GM12878 (cell line): ENCODE measurements at regions not wholly inside any gene's neighbourhood (a gene's known extent, or its start where the extent isn't known, plus 50 kb on each side); places are given as distances from the start of the nearest gene placed in this dataset.

ENCODE experiments used
- ATAC-seq: fragments of 200-7000 bp; cut with Tn5 transposase; 3 replicates; pipeline ENCODE4 v1.9.1; 2020; ENCODE audit warnings: mild to moderate bottlenecking, moderate library complexity
- BruUV-seq: library from RNA; stranded (reverse); fragments of 400-500 nt; replicated peaks from 2 replicates; lab custom pipeline; 2021; lab: Mats Ljungman, UMichigan
- CTCF ChIA-PET: fragments of 300-600 bp; sonication (Branson Sonifier 250); formaldehyde crosslinking; extraction: SDS; loops from one replicate; lab custom pipeline; 2021; ENCODE audit warnings: inconsistent platforms; lab: Yijun Ruan, JAX
- POLR2A ChIA-PET: fragments of 350-600 bp; formaldehyde crosslinking; extraction: SDS; loops from one replicate; lab custom pipeline; 2021; ENCODE audit warnings: inconsistent platforms; lab: Charles Lee
- RAD21 ChIA-PET: fragments of 300-600 bp; sonication (Branson Sonifier 250); formaldehyde crosslinking; loops from one replicate; lab custom pipeline; 2023; ENCODE audit warnings: antibody characterized with exemption; ENCODE audit not compliant: unreplicated experiment; lab: Charles Lee
- SMC1A ChIA-PET: fragments of 300-600 bp; sonication (Branson Sonifier 250); formaldehyde crosslinking; loops from one replicate; lab custom pipeline; 2023; ENCODE audit not compliant: unreplicated experiment, uncharacterized antibody; lab: Charles Lee
- DNase-seq: peaks from one replicate; pipeline ENCODE4 v3.0.0-alpha.2; 2011; ENCODE audit warnings: low read depth, low spot score
- FAIRE-seq: peaks from 3 replicates; lab custom pipeline; 2011; peaks lifted over from hg19 to GRCh38; lab: Jason Lieb, UNC
- H2AFZ ChIP-seq: 2 replicates; pipeline ENCODE4 v1.6.0; 2011; ENCODE audit warnings: low read depth, low read length, control low read depth; ENCODE audit not compliant: control insufficient read depth
- H3K27ac ChIP-seq: 2 replicates; pipeline ENCODE4 v1.5.1; 2011; ENCODE audit warnings: control low read depth; ENCODE audit not compliant: control insufficient read depth, insufficient read depth
- H3K27me3 ChIP-seq, 2 experiments: replicated peaks in 1 of 2; 2 replicates each; pipeline versions ENCODE4 v1.6.0 to v1.6.1; 2011; ENCODE audit warnings: low read length in 1 of 2; ENCODE audit not compliant: control insufficient read depth in 2 of 2, insufficient read depth in 2 of 2
- H3K36me3 ChIP-seq, 2 experiments: 2 replicates each; pipeline ENCODE4 v1.5.1; 2011; ENCODE audit warnings: low read length in 1 of 2; ENCODE audit not compliant: control insufficient read depth in 2 of 2, insufficient read depth in 2 of 2
- H3K4me1 ChIP-seq: 2 replicates; pipeline ENCODE4 v1.6.1; 2011; ENCODE audit warnings: mild to moderate bottlenecking, low read length, moderate library complexity, mixed read lengths; ENCODE audit not compliant: control insufficient read depth, insufficient read depth
- H3K4me2 ChIP-seq: 2 replicates; pipeline ENCODE4 v1.6.0; 2011; ENCODE audit warnings: control low read depth; ENCODE audit not compliant: control insufficient read depth, insufficient read depth
- H3K4me3 ChIP-seq: fragments of 200-600 bp; sonication (generic); 2 replicates; pipeline ENCODE4 v1.5.1; 2016
- H3K79me2 ChIP-seq: 2 replicates; pipeline ENCODE4 v1.6.0; 2011; ENCODE audit warnings: low read length; ENCODE audit not compliant: control insufficient read depth, insufficient read depth
- H3K9ac ChIP-seq: 2 replicates; pipeline ENCODE4 v1.8.0; 2011; ENCODE audit warnings: low read length, control low read depth, mixed read lengths; ENCODE audit not compliant: control insufficient read depth, insufficient read depth
- H3K9me3 ChIP-seq: replicated peaks from 3 replicates; pipeline ENCODE4 v1.5.1; 2011; ENCODE audit warnings: mild to moderate bottlenecking, low read length; ENCODE audit not compliant: control insufficient read depth, insufficient read depth
- H4K20me1 ChIP-seq: 2 replicates; pipeline ENCODE4 v1.6.0; 2011; ENCODE audit not compliant: control insufficient read depth, insufficient read depth
- FOXK2 ChIP-seq: fragments of 450-650 bp; IDR thresholded peaks from 2 replicates; pipeline ENCODE4 v1.6.1; 2017; ENCODE audit warnings: mild to moderate bottlenecking, moderate library complexity
- MEF2B ChIP-seq: fragments of 450-650 bp; IDR thresholded peaks from 2 replicates; pipeline ENCODE4 v1.6.1; 2018; ENCODE audit warnings: mild to moderate bottlenecking, moderate library complexity; ENCODE audit not compliant: partially characterized antibody, poor library complexity, severe bottlenecking
- MYC ChIP-seq: IDR thresholded peaks from 2 replicates; pipeline ENCODE4 v1.6.1; 2011; ENCODE audit warnings: mild to moderate bottlenecking, low read length, moderate library complexity, inconsistent platforms; ENCODE audit not compliant: insufficient read depth, insufficient replicate concordance, insufficient read length, severe bottlenecking
- RCOR1 ChIP-seq: conservative IDR thresholded peaks from 2 replicates; pipeline ENCODE4 v1.6.1; 2012; ENCODE audit warnings: low read depth, low read length, improper control_type of control experiment
- RUNX3 ChIP-seq: IDR thresholded peaks from 2 replicates; pipeline ENCODE4 v1.6.1; 2012; ENCODE audit warnings: low read length, inconsistent platforms
- SIX5 ChIP-seq: IDR thresholded peaks from 2 replicates; pipeline ENCODE4 v1.6.1; 2011; ENCODE audit warnings: mild to moderate bottlenecking, low read depth, low read length, moderate library complexity; ENCODE audit not compliant: severe bottlenecking
- TCF12 ChIP-seq: IDR thresholded peaks from 2 replicates; pipeline ENCODE4 v1.6.1; 2011; ENCODE audit warnings: low read depth, mild to moderate bottlenecking, low read length
- ZNF217 ChIP-seq: fragments of 450-650 bp; IDR thresholded peaks from 2 replicates; pipeline ENCODE4 v1.6.1; 2017; ENCODE audit warnings: antibody characterized with exemption, mild to moderate bottlenecking
- WGBS: methylation state at CpG from one replicate; pipeline ENCODE4 v1.1.6; 2016; ENCODE audit warnings: low lambda C conversion rate; ENCODE audit not compliant: insufficient replicate concordance, insufficient coverage; ENCODE audit errors: missing lambda C conversion rate; 5-methylcytosine and 5-hydroxymethylcytosine counted together
- in situ Hi-C: fragments of 300-500 bp; cut with MboI; formaldehyde crosslinking; loops from 9 replicates; pipeline ENCODE4 v1.14.3; 2018; ENCODE audit warnings: mixed read lengths
- intact Hi-C: fragments of 100-400 bp; cut with micrococcal nuclease; formaldehyde crosslinking; loops from one replicate; pipeline ENCODE4 v1.14.2; 2022; ENCODE audit not compliant: unreplicated experiment
- TF ChIP-seq, protein P1 (sequence below): IDR thresholded peaks from 2 replicates; pipeline ENCODE4 v1.6.1; 2012; ENCODE audit warnings: low read depth, low read length, improper control_type of control experiment
- TF ChIP-seq, protein P2 (sequence below): fragments of 450-650 bp; formaldehyde crosslinking; IDR thresholded peaks from 2 replicates; pipeline ENCODE4 v1.4.0; 2020; ENCODE audit warnings: mild to moderate bottlenecking, moderate library complexity
- TF ChIP-seq, protein P3 (sequence below): IDR thresholded peaks from 2 replicates; pipeline ENCODE4 v1.6.1; 2011; ENCODE audit warnings: mild to moderate bottlenecking, low read depth, low read length, moderate library complexity; ENCODE audit not compliant: insufficient replicate concordance

DNA sequence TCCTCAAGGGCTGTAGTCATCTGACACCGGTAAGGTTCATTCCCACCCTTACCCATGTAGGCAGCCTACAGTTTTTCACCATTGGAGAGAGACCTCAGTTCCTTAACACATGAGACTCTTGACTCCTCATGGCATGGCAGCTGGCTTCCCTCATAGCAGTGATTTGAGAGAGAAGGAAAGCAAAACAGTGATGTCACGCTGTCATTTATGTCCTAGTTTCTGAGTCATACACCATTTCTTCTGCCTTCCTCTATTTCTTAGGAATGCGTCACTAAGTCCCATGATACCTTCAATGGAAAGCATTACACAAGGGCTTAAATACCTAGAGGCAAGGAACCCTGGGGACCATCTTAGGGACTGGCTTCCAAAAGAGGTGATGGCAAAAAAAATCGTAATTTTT lies 226.1 kb downstream of the SPCS3 start:
- TF ChIP-seq RUNX3, result no peak
- no peak for TF ChIP-seq FOXK2
- TF ChIP-seq ZNF217, result no peak
- TF ChIP-seq, protein P1, sequence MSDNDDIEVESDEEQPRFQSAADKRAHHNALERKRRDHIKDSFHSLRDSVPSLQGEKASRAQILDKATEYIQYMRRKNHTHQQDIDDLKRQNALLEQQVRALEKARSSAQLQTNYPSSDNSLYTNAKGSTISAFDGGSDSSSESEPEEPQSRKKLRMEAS, result no peak
- TF ChIP-seq RCOR1, result no peak
- no peak for TF ChIP-seq MYC
- TF ChIP-seq TCF12, result no peak
- TF ChIP-seq, protein P2, sequence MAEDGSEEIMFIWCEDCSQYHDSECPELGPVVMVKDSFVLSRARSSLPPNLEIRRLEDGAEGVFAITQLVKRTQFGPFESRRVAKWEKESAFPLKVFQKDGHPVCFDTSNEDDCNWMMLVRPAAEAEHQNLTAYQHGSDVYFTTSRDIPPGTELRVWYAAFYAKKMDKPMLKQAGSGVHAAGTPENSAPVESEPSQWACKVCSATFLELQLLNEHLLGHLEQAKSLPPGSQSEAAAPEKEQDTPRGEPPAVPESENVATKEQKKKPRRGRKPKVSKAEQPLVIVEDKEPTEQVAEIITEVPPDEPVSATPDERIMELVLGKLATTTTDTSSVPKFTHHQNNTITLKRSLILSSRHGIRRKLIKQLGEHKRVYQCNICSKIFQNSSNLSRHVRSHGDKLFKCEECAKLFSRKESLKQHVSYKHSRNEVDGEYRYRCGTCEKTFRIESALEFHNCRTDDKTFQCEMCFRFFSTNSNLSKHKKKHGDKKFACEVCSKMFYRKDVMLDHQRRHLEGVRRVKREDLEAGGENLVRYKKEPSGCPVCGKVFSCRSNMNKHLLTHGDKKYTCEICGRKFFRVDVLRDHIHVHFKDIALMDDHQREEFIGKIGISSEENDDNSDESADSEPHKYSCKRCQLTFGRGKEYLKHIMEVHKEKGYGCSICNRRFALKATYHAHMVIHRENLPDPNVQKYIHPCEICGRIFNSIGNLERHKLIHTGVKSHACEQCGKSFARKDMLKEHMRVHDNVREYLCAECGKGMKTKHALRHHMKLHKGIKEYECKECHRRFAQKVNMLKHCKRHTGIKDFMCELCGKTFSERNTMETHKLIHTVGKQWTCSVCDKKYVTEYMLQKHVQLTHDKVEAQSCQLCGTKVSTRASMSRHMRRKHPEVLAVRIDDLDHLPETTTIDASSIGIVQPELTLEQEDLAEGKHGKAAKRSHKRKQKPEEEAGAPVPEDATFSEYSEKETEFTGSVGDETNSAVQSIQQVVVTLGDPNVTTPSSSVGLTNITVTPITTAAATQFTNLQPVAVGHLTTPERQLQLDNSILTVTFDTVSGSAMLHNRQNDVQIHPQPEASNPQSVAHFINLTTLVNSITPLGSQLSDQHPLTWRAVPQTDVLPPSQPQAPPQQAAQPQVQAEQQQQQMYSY, result no peak
- no peak for TF ChIP-seq MEF2B
- no peak for TF ChIP-seq SIX5
- TF ChIP-seq, protein P3, sequence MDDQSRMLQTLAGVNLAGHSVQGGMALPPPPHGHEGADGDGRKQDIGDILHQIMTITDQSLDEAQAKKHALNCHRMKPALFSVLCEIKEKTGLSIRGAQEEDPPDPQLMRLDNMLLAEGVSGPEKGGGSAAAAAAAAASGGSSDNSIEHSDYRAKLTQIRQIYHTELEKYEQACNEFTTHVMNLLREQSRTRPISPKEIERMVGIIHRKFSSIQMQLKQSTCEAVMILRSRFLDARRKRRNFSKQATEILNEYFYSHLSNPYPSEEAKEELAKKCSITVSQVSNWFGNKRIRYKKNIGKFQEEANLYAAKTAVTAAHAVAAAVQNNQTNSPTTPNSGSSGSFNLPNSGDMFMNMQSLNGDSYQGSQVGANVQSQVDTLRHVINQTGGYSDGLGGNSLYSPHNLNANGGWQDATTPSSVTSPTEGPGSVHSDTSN, result no peak
- Histone ChIP-seq H2AFZ (no peak overlapping the region), H3K27me3 (no peaks in the 10 kb centered on the region; a peak in 2 of 4 replicates), H4K20me1 (no peaks in the 10 kb centered on the region), H3K36me3 (no peaks in the 10 kb centered on the region), H3K79me2 (no peaks in the 10 kb centered on the region), H3K27ac (no peak overlapping the region), H3K9me3 (no peaks in the 10 kb centered on the region), H3K4me3 (no peak overlapping the region), H3K9ac (no peak overlapping the region), H3K4me2 (no peak overlapping the region), H3K4me1 (no peaks in the 10 kb centered on the region)
- no TSS peak for BruUV-seq
- RAD21 ChIA-PET, result no interaction called here
- no peak for ATAC-seq
- in situ Hi-C loops (no loop called here), intact Hi-C loops (no loop called here)
- DNase-seq, result no peak
- WGBS, result 17% methylated on average over 4 of the region's 4 CpGs
- POLR2A ChIA-PET, result no interaction called here
- SMC1A ChIA-PET, result no interaction called here
- FAIRE-seq, result no peak
- CTCF ChIA-PET, result no interaction called here
